Epithelial cell of esophagus (primary cell): ENCODE measurements at regions not wholly inside any gene's neighbourhood (a gene's known extent, or its start where the extent isn't known, plus 50 kb on each side); places are given as distances from the start of the nearest gene placed in this dataset.

Source experiments
- DNase-seq: peaks from one replicate; pipeline ENCODE4 v3.0.0; 2010; ENCODE audit warnings: low read depth
- H3K4me3 ChIP-seq: 2 replicates; pipeline ENCODE4 v1.5.1; 2011; ENCODE audit warnings: mild to moderate bottlenecking, low read length, control low read depth
- CTCF ChIP-seq: IDR thresholded peaks from 2 replicates; pipeline ENCODE4 v1.5.1; 2011; ENCODE audit warnings: low read depth, mild to moderate bottlenecking, low read length, control low read depth, inconsistent platforms; ENCODE audit not compliant: insufficient read depth; ENCODE audit errors: missing control alignments

DNA sequence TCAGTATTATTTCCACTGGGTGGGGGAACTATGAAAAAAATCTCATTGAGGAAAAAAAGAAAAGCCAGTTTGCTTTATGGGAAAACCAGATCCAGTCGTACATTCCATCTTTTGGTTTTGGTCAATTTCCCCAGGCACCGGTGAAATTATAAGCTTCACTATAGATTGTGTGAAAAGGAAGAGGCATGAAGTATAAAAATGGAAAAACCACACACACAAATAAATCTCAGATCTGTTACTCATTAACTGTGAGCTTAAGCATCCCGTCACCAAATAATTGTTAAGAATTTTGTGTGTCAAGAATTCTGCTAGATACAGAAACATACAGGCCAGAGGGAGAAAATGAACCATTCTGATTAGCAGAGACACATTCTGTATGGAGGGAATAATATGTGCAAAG is 405.5 kb upstream of the CELF2 start:
- TF ChIP-seq CTCF = no peak
- no peak overlapping the region for H3K4me3 ChIP-seq
- DNase-seq = no peak

- no peak for DNase-seq
- no peak for TF ChIP-seq CTCF
- H3K4me3 ChIP-seq = no peak overlapping the region
These were observed 403.9 kb upstream of the CELF2 start for GRCh38 chr10:10613656-10614244.

- H3K4me3 ChIP-seq = no peak overlapping the region
- no peak for TF ChIP-seq CTCF
- DNase-seq = no peak
These were observed 400.0 kb upstream of the CELF2 start for GRCh38 chr10:10617686-10618085.

DNA sequence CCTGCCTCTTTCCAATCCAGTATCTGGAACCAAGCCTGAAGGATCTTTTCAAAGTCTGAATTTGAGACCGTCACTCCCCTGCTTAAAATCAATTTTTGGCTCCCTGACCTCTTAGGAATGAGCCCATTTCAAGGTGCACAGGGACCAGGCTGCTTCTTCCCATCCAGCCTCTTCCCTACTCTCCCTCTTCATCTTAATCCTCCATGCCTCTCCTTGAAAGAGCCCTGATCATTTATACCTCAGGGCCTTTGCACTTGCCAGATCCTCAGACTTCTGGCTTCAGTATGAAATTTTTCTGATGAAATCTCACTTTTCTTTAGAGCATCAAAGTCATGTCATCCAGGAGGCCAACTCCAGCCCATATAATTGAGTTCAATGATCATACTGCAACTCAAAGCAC is 399.5 kb upstream of the CELF2 start:
- no peak overlapping the region for H3K4me3 ChIP-seq
- DNase-seq = no peak
- no peak for TF ChIP-seq CTCF

GRCh38 chr10:10623958-10624566 is 393.6 kb upstream of the CELF2 start:
- TF ChIP-seq CTCF = no peak
- no peak for DNase-seq
- H3K4me3 ChIP-seq = no peak overlapping the region

DNA sequence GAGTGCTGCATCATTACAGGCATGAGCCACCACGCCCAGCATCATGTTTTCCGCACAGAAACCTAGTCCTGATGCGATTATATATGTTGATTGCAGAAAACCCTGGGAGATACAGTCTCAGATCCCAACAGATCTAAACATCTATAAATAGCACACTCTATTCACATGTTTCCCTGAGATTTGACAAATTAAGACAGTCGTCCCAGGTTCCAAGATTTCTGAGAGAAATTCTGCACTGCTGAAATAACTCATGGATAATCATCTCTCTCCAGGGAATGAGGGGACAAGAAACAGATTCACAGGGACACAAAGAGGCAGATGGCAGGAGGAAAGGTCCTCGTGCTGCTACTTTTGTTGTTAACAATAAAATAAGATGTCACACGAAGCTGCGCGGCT is 393.1 kb upstream of the CELF2 start:
- no peak for TF ChIP-seq CTCF
- H3K4me3 ChIP-seq = no peak overlapping the region
- no peak for DNase-seq

DNA sequence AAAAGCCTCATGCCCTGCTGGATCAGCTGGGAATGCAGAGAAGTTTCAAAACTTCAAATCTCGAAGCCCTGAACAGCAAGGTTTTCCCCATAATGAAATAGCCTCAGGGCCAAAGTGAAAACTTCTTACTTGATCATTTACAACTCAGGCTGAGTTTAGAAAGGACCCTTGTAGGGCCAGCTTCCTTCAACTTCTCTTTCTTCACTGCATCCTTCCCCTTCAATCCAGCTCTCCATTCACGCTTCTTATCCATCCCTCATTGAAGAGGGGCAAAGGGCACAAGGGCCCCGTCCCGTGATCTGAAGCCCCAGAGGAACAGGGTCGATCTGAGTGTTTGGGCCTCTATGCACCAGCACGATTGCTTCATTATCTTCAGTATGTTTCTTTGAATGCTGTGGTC is 392.2 kb upstream of the CELF2 start:
- no peak for TF ChIP-seq CTCF

More for the DNA sequence above, 392.2 kb upstream of the CELF2 start:
- no peak for DNase-seq
- H3K4me3 ChIP-seq = no peak overlapping the region
